ENCODE measurements at regions not wholly inside any gene's neighbourhood (a gene's known extent, or its start where the extent isn't known, plus 50 kb on each side); places are given as distances from the start of the nearest gene placed in this dataset.

DNA sequence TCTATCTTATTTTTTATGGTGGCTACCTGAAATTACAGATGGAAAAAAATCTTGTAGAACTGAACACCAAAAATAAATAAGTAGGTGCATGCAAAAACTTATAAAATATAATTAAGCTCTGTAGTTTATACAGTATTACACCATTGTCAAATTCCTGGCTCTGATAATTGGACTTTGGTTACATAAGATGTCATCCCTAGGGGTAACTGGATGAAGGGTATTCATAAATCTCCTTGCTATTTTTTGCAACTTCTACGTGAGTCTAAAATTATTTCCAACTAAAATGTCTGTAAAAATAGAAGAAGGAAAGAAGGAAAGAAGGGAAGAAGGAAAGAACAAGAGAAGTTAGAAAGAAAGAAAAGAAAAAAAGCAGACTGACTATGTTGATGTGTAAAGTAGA, 716.6 kb downstream of the BCL11B start:
- no peak for DNase-seq

GRCh38 chr14:98564006-98564405, 708.0 kb downstream of the BCL11B start:
- DNase-seq = no peak

- no peak for DNase-seq
Measured at GRCh38 chr14:98564541-98564940, 707.5 kb downstream of the BCL11B start.

- no peak for DNase-seq
Measured at GRCh38 chr14:98571104-98571503, 700.9 kb downstream of the BCL11B start.

DNA sequence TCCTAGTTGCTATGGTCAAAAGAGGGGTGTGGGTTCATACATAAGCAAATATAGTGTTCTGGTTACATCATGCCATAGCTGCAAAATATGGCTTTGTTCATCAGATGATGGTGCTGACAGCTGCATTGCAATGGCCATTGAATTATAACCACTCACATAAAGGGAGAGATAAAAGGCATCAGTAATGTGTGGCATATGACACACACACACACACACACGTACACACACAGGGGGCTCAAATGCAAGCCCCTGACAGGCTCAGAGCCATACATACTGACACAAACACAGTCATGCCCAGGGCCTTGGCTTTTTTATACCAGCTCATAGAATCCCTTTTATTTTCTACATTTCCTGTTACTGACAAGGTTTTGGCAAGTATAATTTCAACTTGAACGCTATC, 698.9 kb downstream of the BCL11B start:
- no peak for DNase-seq

DNA sequence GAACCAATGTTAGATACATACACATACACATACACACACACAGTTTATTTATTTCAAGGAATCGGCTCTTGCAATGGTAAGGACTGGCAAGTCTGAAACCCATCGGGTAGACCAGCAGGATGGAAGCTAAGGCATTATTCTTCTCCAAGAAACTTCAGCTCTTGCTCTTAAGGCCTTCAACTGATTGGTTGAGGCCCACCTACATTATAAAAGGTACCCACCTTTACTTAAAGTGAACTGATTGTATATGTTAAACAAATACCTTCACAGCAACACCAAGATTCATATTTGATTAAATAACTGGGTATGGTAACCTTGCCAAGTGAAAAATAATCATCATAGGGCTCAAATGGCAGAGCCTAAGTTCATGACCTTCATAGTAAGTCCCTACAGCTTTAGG, 695.5 kb downstream of the BCL11B start:
- no peak for DNase-seq

DNA sequence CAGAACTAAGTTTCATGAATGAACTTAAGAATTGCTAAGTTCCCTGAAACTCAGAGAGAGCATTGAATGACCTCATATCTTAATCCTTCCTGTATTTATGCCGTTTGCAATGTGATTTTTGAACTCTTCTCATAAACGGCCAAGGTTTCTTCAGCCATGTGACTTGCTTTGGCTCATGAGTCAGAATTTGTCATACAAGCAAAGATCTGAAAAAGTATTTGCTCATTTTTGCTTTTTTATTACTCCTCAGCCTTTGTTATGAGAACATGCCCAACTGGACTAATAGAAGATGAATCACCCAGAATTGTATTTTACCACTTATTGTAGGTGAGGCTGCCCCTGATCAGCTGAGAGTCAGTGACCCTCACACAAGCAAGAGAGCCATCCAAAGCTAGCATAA, 693.8 kb downstream of the BCL11B start:
- no peak for DNase-seq

- DNase-seq = no peak
Measured at GRCh38 chr14:98579140-98579539, 692.9 kb downstream of the BCL11B start.

GRCh38 chr14:98580131-98580678, 691.8 kb downstream of the BCL11B start:
- no peak for DNase-seq

GRCh38 chr14:98582276-98582675, 689.7 kb downstream of the BCL11B start:
- DNase-seq = no peak

GRCh38 chr14:98591161-98591560, 680.8 kb downstream of the BCL11B start:
- DNase-seq = no peak

GRCh38 chr14:98592611-98593170, 679.3 kb downstream of the BCL11B start:
- no peak for DNase-seq

GRCh38 chr14:98593361-98593761, 678.6 kb downstream of the BCL11B start:
- DNase-seq = no peak

GRCh38 chr14:98594156-98594555, 677.8 kb downstream of the BCL11B start:
- DNase-seq = no peak

GRCh38 chr14:98598576-98598975, 673.4 kb downstream of the BCL11B start:
- no peak for DNase-seq

GRCh38 chr14:98599082-98599481, 672.9 kb downstream of the BCL11B start:
- DNase-seq = no peak

DNA sequence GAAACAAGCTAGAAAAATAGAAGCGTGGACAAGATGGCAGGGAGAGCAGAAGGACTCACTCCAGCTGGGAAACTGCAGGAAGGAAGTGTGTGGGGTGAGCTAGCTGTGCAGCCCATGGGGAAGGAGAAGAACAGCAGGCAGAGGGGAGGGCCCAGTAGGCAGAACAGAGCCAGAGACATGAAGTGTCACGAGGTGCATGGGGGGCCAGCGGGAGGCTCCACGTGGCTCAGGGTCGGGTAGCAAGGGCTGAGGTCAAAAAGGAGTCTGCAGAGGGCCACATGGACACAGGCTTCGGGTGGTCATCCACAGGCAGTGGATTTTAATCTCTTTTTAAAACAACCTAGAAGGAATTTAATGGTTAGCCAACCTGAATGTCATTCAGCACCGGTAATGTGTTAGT, 669.0 kb downstream of the BCL11B start:
- DNase-seq = no peak

GRCh38 chr14:98605043-98605442, 667.0 kb downstream of the BCL11B start:
- no peak for DNase-seq

GRCh38 chr14:98606041-98606640, 665.9 kb downstream of the BCL11B start:
- no peak for DNase-seq

GRCh38 chr14:98606816-98607215, 665.2 kb downstream of the BCL11B start:
- no peak for DNase-seq

GRCh38 chr14:98607341-98607910, 664.6 kb downstream of the BCL11B start:
- DNase-seq = no peak

DNA sequence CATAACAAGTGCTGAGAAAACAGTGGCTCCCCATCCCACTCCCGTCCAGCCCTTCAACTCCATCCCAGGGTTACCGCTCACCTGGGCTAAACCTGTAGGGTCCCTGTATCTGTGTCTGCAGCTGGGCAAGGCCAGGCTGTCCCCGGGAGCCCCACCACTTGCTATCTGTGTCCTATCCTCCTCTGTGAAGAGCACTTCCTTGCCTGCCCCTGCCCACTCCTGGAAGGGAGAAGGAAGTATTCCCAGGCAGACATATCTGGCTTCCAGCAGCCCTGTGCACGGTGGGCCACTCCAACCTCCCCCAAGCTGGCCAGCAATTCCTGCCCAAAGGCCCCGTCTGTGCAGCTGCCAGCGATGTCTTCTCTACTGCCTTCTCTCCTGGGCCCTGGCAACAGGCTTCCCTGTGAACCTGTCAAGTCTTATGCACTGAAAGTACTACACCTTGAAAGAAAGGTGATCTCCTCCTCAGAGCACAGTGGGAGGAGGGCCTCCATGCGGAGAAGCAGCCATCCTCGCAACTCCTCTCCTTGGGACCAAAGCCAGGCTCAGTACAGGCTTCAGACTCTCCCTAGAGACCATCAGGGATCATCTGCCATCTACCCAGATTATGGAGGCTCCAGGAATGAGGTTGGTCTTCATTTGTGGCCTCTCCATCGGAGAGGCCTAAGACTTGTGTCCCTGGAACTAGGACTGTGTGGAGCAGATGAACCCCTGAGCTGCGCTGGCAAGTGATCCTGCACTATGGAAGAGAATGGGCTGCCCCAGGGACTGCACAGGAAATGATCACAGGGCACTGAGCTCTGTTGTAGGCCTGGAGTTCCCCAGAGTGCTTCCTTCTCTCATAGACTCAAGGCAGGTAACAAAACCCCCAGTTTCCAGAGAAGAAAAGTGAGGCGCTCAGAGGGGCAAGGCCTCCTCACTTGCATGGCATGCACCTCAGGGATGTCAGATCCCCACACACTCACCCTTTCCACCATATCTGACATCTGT, 663.6 kb downstream of the BCL11B start:
- peak in 1 of 4 experiments; percentile 4 for DNase-seq
